OCI-LY1 (cell line): ENCODE measurements at regions not wholly inside any gene's neighbourhood (a gene's known extent, or its start where the extent isn't known, plus 50 kb on each side); places are given as distances from the start of the nearest gene placed in this dataset.

ENCODE experiments used
- CTCF ChIP-seq: fragments of 200-600 bp; sonication (generic), shearing (Covaris generic); IDR thresholded peaks from 2 replicates; pipeline ENCODE4 v1.5.1; 2017; ENCODE audit warnings: mild to moderate bottlenecking, antibody characterized with exemption, low read length, moderate library complexity, mixed read lengths
- EZH2 ChIP-seq: fragments of 200-600 bp; sonication (generic), shearing (Covaris generic); IDR thresholded peaks from 2 replicates; pipeline ENCODE4 v1.8.0; 2017; ENCODE audit warnings: borderline replicate concordance, mixed run types, mild to moderate bottlenecking, antibody characterized with exemption, low read length, moderate library complexity, mixed read lengths

- TF ChIP-seq CTCF (no peak), EZH2 (no peak)
Observed at GRCh38 chr3:87398168-87398801, 121.9 kb upstream of the POU1F1 start.
